ENCODE measurements at regions not wholly inside any gene's neighbourhood (a gene's known extent, or its start where the extent isn't known, plus 50 kb on each side); places are given as distances from the start of the nearest gene placed in this dataset.
"Not testable (repeated sequence)": the region's sequence is repeated elsewhere in the genome, so short reads cannot be mapped to it uniquely, and the experiment has no call there.

- no peaks in the 10 kb centered on the region for H3K9me3 ChIP-seq
- DNase-seq (no peak), ATAC-seq (no peak)
- no peak overlapping the region for H3K27ac ChIP-seq
- H3K4me3 ChIP-seq, result no peak overlapping the region
- no peaks in the 10 kb centered on the region for H3K27me3 ChIP-seq (ENCODE audit: low read depth)
- TF ChIP-seq CTCF (IDR thresholded peaks at IDR 0.05), result no peak
- intact Hi-C loops (cut with DNase I), result no loop called here
- no peaks in the 10 kb centered on the region for H3K36me3 ChIP-seq
- H3K4me1 ChIP-seq, result no peaks in the 10 kb centered on the region
These were observed 191.2 kb downstream of the C1orf94 start for GRCh38 chr1:34367954-34368353.

- intact Hi-C loops (cut with DNase I), result no loop called here
- Histone ChIP-seq H3K36me3 (no peaks in the 10 kb centered on the region), H3K4me1 (no peaks in the 10 kb centered on the region), H3K27ac (no peak overlapping the region), H3K9me3 (no peaks in the 10 kb centered on the region), H3K27me3 (ENCODE audit: low read depth) (no peaks in the 10 kb centered on the region), H3K4me3 (no peak overlapping the region)
- TF ChIP-seq CTCF (IDR thresholded peaks at IDR 0.05), result no peak
- DNase-seq (no peak), ATAC-seq (no peak)
These were observed 193.2 kb downstream of the C1orf94 start for GRCh38 chr1:34369701-34370455.

- peaks cover 1% of the 10 kb centered on the region for H3K27me3 ChIP-seq (ENCODE audit: low read depth)
- intact Hi-C loops (cut with DNase I), result no loop called here
- TF ChIP-seq CTCF (IDR thresholded peaks at IDR 0.05), result no peak
- H3K27ac ChIP-seq, result no peak overlapping the region
- H3K36me3 ChIP-seq, result no peaks in the 10 kb centered on the region
- ATAC-seq (no peak), DNase-seq (no peak)
- H3K9me3 ChIP-seq, result no peaks in the 10 kb centered on the region
- no peak overlapping the region for H3K4me3 ChIP-seq
- no peaks in the 10 kb centered on the region for H3K4me1 ChIP-seq
These were observed 194.0 kb downstream of the C1orf94 start for GRCh38 chr1:34370748-34371147.

- H3K9me3 ChIP-seq, H3K4me1 ChIP-seq, ATAC-seq: not testable (repeated sequence)
These were observed 194.5 kb downstream of the C1orf94 start for GRCh38 chr1:34371179-34371578.

GRCh38 chr1:34371829-34372532 lies 195.3 kb downstream of the C1orf94 start:
- ATAC-seq (no peak), DNase-seq (no peak)
- no peak for TF ChIP-seq CTCF (IDR thresholded peaks at IDR 0.05)
- Histone ChIP-seq H3K9me3 (no peaks in the 10 kb centered on the region), H3K27me3 (ENCODE audit: low read depth) (peaks cover 8% of the 10 kb centered on the region), H3K36me3 (no peaks in the 10 kb centered on the region), H3K4me3 (no peak overlapping the region), H3K27ac (no peak overlapping the region), H3K4me1 (no peaks in the 10 kb centered on the region)
- intact Hi-C loops (cut with DNase I), result no loop called here

More at GRCh38 chr1:34371179-34371578, 194.5 kb downstream of the C1orf94 start:
- H3K36me3 ChIP-seq; intact Hi-C loops (cut with DNase I); DNase-seq; H3K4me3 ChIP-seq; H3K27me3 ChIP-seq (ENCODE audit: low read depth); H3K27ac ChIP-seq: not testable (repeated sequence)

GRCh38 chr1:34372891-34373290 lies 196.2 kb downstream of the C1orf94 start:
- Histone ChIP-seq H3K27me3 (ENCODE audit: low read depth) (peaks cover 8% of the 10 kb centered on the region), H3K9me3 (no peaks in the 10 kb centered on the region), H3K4me1 (no peaks in the 10 kb centered on the region), H3K27ac (no peak overlapping the region), H3K4me3 (no peak overlapping the region), H3K36me3 (no peaks in the 10 kb centered on the region)
- ATAC-seq (no peak), DNase-seq (no peak)
- intact Hi-C loops (cut with DNase I), result no loop called here
- TF ChIP-seq CTCF (IDR thresholded peaks at IDR 0.05), result no peak

Measured in lower lobe of right lung (tissue), 2 donors.